ENCODE measurements at regions not wholly inside any gene's neighbourhood (a gene's known extent, or its start where the extent isn't known, plus 50 kb on each side); places are given as distances from the start of the nearest gene placed in this dataset.

DNA sequence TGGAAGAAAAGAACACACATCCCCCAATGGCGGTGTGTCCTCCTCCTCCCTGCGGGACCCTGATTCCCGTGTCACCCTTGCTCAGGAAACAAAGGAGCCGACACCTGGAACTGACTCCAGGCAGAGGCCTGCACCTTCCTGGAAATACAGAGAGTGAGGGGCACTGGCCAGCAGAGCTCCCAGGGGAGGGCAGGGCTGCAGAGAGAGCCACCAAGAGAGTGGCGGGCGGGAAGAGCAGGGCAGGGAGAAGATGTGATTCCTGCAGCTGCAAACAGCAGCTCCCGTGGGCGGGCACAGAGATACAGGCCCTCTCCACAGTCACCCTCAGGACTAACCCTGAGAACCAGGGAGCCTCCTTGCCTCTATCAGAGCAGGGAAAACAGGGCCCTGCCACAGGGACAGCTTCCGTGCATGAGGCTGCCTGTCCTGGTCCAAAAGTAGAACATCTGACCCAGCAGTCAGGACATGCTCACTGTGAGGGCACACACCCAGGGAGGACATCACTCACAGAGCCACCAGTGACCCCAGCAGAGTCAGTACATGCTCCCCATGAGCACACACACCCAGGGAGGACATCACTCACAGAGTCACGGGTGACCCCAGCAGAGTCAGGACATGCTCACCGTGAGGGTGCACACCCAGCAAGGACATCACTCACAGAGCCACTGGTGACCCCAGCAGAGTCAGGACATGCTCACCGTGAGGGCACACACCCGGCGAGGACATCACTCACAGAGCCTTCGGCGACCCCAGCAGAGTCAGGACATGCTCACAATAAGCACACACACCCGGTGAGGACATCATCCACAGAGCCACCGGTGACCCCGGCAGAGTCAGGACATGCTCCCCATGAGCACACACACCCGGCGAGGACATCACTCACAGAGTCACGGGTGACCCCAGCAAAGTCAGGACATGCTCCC is 193.1 kb downstream of the DLL1 start:
- Histone ChIP-seq H3K36me3 (ENCODE audit: control insufficient read depth, insufficient read depth, low read length) (no peaks in the 10 kb centered on the region), H3K4me1 (ENCODE audit: control insufficient read depth, insufficient read depth, low read length) (no peaks in the 10 kb centered on the region), H3K9ac (ENCODE audit: low read length) (no peak overlapping the region), H3K4me3 (ENCODE audit: low read length) (no peak overlapping the region), H3K27ac (ENCODE audit: low read depth, low read length) (no peak overlapping the region), H3K27me3 (ENCODE audit: control insufficient read depth, insufficient read depth, low read length) (no peaks in the 10 kb centered on the region)

DNA sequence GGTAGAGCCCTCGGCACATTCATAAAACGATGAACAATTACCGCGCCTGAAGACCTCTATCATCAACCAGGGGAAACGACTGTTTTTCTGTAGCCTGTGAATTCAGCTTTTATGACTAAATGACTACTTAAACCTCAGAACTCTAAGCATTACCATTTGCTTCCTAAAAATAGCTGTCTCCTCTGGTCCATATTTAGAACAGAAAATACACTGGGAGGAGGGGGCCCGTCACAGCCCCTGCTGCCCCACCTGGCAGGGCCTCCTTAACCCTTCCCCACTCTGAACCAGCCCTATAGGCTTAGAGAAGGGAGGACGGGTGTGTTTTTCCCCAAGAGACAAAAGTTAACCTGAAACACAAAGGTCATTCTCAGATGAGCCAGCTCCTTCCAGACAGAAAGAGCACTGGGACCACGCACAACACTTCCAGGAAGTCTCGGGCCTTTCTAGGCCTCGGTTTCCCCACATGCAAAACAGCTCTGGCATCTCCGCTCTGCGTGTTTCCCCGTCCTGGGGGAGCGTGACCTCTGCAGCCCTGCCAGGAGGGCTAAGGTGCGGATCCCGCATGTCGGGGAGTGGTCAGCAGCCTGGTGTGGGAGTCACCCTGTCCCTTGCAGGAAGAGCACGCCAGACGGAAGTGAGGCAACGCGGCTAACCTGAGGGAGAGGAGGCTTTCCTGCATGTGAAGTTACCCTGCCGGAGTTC is 193.9 kb downstream of the DLL1 start:
- no peaks in the 10 kb centered on the region for H3K36me3 ChIP-seq (ENCODE audit: control insufficient read depth, insufficient read depth, low read length)
- H3K27me3 ChIP-seq (ENCODE audit: control insufficient read depth, insufficient read depth, low read length): no peaks in the 10 kb centered on the region
- no peak overlapping the region for H3K9ac ChIP-seq (ENCODE audit: low read length)
- no peaks in the 10 kb centered on the region for H3K4me1 ChIP-seq (ENCODE audit: control insufficient read depth, insufficient read depth, low read length)
- no peak overlapping the region for H3K4me3 ChIP-seq (ENCODE audit: low read length)
- H3K27ac ChIP-seq (ENCODE audit: low read depth, low read length): no peak overlapping the region

DNA sequence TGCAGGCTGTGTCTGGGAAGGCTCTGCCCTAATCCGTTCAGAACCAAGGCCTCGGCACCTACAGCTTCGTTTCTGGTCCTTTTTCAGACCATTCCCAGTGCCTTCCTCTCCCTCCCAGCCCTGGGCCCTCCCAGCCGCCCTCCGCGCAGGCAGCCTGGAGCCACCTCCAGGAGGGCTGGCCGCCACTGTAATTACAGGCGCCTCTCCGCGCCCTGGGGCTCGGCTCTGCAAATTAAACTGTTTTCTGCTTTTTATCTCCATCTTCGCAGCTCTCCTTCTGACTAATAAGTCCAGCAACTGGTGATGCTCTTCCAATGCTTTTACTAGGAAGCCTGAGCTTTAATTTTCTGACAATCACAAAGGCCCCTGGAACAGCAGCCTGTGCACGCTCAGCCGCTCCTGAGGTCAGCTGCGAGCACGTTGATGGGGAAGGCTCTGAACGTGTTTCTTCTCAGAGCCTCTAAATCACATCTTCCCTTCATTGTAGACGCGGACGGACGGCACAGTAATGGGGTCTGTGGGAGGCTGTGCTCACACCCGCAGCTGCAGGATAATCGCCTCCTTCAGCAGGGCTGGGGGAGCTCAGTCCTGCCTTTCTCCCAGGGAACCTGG is 194.6 kb downstream of the DLL1 start:
- no peak overlapping the region for H3K9ac ChIP-seq (ENCODE audit: low read length)
- no peaks in the 10 kb centered on the region for H3K27me3 ChIP-seq (ENCODE audit: control insufficient read depth, insufficient read depth, low read length)
- no peak overlapping the region for H3K4me3 ChIP-seq (ENCODE audit: low read length)
- H3K27ac ChIP-seq (ENCODE audit: low read depth, low read length): no peak overlapping the region
- no peaks in the 10 kb centered on the region for H3K4me1 ChIP-seq (ENCODE audit: control insufficient read depth, insufficient read depth, low read length)
- H3K36me3 ChIP-seq (ENCODE audit: control insufficient read depth, insufficient read depth, low read length): no peaks in the 10 kb centered on the region

DNA sequence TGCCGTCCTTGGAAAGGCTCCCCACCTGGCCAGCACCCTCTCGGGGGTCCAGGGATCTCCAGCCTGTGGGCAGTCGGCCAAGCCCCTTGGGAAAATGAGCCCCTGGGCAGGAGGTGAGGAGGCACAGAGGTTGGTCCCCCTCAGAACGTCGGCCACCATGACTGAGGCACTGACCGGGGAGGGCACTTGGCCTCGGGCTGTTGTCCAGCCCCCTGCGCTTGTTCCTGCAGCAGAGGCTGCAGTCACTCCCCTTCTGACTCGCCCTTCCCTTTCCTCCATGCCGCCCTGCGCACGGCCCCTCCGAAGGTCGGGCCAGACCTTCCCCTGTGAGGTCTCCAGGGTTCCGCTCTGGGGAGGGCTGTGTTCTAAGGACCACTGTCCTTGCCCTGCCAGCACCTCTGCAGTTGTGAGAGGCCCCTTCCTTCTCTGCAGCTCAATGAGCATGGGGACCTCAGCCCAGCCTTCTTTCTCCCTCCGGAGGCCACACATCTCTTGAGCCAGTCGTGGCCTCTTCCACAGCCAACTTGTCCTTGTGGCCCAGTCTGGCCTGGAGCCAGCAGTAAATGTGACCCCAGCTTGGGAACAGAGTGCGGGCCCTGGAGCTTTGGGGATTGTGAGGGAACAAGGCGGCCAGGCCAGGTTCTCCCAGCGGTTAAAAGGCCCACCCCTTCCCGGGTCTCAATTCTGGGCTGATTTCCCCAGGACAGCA is 195.5 kb downstream of the DLL1 start:
- no peak overlapping the region for H3K27ac ChIP-seq (ENCODE audit: low read depth, low read length)
- no peak overlapping the region for H3K4me3 ChIP-seq (ENCODE audit: low read length)
- H3K36me3 ChIP-seq (ENCODE audit: control insufficient read depth, insufficient read depth, low read length): no peaks in the 10 kb centered on the region

DNA sequence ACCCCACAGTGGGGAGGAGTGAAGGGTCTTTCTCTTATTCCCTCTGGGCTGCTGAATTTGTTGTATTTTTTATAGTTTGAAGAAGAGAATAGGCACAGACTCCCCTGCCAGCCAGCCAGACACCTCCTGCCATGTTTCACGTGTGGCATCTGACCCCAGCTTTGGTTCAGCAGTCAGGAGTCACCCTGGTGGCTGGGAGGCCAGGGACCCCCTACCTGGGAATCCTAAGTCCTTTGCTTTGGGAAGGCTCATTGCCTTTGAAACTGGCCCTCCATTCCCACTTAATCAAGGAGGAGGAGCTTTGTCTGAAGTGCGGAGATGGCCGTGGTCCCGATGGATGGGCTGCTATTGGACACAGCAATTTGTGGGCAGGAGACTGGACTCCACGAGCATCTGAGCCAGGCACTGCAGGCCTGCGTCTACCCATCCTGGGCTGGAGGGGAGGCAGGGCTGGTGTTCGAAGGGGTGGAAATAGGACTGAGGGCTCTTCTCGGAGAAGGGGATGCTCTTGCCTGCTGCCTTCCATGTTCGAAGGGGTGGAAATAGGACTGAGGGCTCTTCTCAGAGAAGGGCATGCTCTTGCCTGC is 196.1 kb downstream of the DLL1 start:
- no peaks in the 10 kb centered on the region for H3K27me3 ChIP-seq (ENCODE audit: control insufficient read depth, insufficient read depth, low read length)
- H3K36me3 ChIP-seq (ENCODE audit: control insufficient read depth, insufficient read depth, low read length): no peaks in the 10 kb centered on the region
- H3K4me1 ChIP-seq (ENCODE audit: control insufficient read depth, insufficient read depth, low read length): no peaks in the 10 kb centered on the region
- H3K9ac ChIP-seq (ENCODE audit: low read length): no peak overlapping the region
- H3K4me3 ChIP-seq (ENCODE audit: low read length): no peak overlapping the region
- no peak overlapping the region for H3K27ac ChIP-seq (ENCODE audit: low read depth, low read length)

More for the DNA sequence above, 195.5 kb downstream of the DLL1 start:
- Histone ChIP-seq H3K4me1 (ENCODE audit: control insufficient read depth, insufficient read depth, low read length) (no peaks in the 10 kb centered on the region), H3K27me3 (ENCODE audit: control insufficient read depth, insufficient read depth, low read length) (no peaks in the 10 kb centered on the region), H3K9ac (ENCODE audit: low read length) (no peak overlapping the region)

DNA sequence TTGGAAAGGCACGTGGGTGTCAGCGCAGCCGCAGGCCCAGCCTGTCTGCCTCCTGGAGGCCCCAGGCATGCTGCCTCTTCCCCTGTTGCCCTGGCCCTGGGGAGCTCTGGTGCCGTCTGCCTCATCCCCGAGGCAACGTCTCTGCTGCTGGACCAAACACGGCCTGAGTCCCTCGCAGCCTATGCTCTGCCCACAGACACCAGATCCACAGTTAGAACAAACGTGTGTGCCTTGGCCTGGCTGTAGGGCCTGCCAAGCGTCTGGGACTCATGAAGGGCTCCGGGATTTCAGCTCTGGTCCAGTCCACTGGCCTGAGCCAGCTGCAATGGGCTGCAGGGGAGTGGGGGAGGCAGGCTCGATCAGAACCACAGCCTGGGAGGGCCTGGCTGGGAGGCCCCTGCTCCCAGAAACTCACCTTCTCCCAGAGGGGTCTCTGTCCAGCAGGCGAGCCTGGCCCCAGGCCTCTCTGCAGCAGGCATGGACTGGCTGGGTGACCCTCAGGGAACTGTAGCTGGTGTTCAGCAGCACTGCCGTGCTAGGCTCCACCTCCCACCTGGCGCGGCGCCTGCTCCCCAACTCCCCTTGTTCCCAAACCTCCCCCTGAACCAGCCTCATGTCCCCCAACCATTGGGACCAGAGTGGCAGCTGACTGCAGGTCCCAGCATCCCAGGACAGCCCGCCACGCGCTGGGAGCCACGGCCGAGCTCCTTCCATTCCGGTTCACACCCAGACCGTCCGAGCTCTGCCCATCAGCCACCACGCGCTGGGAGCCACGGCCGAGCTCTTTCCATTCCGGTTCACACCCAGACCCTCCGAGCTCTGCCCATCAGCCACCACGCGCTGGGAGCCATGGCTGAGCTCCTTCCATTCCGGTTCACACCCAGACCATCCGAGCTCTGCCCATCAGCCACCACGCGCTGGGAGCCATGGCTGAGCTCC is 197.0 kb downstream of the DLL1 start:
- no peaks in the 10 kb centered on the region for H3K27me3 ChIP-seq (ENCODE audit: control insufficient read depth, insufficient read depth, low read length)
- no peak overlapping the region for H3K4me3 ChIP-seq (ENCODE audit: low read length)
- no peak overlapping the region for H3K27ac ChIP-seq (ENCODE audit: low read depth, low read length)
- H3K4me1 ChIP-seq (ENCODE audit: control insufficient read depth, insufficient read depth, low read length): no peaks in the 10 kb centered on the region
- H3K9ac ChIP-seq (ENCODE audit: low read length): no peak overlapping the region
- no peaks in the 10 kb centered on the region for H3K36me3 ChIP-seq (ENCODE audit: control insufficient read depth, insufficient read depth, low read length)

DNA sequence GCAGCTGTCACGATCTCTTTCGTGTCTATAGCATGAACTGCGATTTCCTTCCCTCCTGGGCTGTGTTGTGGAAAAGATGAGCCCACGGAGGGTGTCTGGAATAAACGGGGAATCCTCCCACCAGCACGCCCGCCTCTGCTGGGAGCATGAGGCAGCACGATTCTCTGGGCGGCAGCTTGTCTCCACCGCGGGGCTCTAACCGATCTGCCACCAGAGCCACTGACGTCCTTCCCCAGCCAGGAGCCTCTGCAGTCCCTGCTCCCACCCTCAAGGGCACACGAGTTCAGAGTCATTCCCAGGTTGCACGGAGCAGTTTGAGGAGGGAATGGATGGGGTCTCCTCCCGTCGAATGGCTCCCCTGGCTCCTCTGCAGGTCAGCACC is 197.6 kb downstream of the DLL1 start:
- Histone ChIP-seq H3K36me3 (ENCODE audit: control insufficient read depth, insufficient read depth, low read length) (no peaks in the 10 kb centered on the region), H3K9ac (ENCODE audit: low read length) (no peak overlapping the region), H3K27me3 (ENCODE audit: control insufficient read depth, insufficient read depth, low read length) (no peaks in the 10 kb centered on the region), H3K4me3 (ENCODE audit: low read length) (no peak overlapping the region), H3K4me1 (ENCODE audit: control insufficient read depth, insufficient read depth, low read length) (no peaks in the 10 kb centered on the region), H3K27ac (ENCODE audit: low read depth, low read length) (no peak overlapping the region)

DNA sequence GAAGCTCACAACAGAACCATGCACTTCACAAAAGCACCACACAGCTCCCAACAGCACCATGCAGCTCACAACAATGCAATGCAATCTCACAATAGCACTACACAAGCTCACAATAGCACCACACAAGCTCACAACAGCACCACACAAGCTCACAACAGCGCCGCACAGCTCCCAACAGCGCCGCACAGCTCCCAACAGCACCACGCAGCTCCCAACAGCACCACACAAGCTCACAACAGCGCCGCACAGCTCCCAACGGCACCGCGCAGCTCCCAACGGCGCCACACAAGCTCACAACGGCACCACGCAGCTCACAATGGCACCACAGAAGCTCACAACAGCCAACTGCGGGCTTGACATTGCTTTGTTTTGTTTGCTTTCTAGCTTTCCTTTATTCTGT is 198.1 kb downstream of the DLL1 start:
- Histone ChIP-seq H3K27ac (ENCODE audit: low read depth, low read length) (no peak overlapping the region), H3K36me3 (ENCODE audit: control insufficient read depth, insufficient read depth, low read length) (no peaks in the 10 kb centered on the region), H3K9ac (ENCODE audit: low read length) (no peak overlapping the region), H3K4me1 (ENCODE audit: control insufficient read depth, insufficient read depth, low read length) (no peaks in the 10 kb centered on the region), H3K4me3 (ENCODE audit: low read length) (no peak overlapping the region), H3K27me3 (ENCODE audit: control insufficient read depth, insufficient read depth, low read length) (no peaks in the 10 kb centered on the region)

DNA sequence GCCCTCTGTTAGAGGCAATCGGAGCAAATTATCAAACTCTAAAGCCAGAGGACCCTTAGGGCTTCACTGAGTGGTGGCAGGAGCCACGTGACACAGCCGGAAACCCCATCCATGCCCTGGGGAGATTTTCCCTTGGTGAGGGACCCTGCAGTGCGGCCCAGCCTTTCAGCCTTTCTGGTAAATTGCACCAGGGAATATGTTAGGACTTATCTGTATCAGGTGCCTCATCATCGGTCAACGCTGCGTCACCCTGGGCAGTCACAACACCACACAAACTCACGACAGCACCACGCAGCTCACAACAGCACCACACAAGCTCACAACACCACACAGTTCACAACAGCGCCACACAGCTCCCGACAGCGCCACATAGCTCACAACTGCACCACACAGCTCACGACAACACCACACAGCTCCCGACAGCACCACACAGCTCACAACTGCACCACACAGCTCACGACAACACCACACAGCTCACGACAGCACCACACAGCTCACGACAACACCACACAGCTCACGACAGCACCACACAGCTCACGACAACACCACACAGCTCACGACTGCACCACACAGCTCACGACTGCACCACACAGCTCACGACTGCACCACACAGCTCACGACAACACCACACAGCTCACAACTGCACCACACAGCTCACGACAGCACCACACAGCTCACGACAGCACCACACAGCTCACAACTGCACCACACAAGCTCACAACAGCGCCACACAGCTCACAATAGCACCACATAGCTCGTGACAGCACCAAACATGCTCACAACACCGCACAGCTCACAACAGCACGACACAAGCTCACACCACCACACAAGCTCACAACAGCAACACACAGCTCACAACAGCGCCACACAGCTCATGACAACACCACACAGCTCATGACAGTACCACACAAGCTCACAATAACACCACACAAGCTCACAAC is 199.0 kb downstream of the DLL1 start:
- Histone ChIP-seq H3K4me3 (ENCODE audit: low read length) (no peak overlapping the region), H3K27me3 (ENCODE audit: control insufficient read depth, insufficient read depth, low read length) (no peaks in the 10 kb centered on the region), H3K9ac (ENCODE audit: low read length) (no peak overlapping the region), H3K27ac (ENCODE audit: low read depth, low read length) (no peak overlapping the region), H3K36me3 (ENCODE audit: control insufficient read depth, insufficient read depth, low read length) (no peaks in the 10 kb centered on the region), H3K4me1 (ENCODE audit: control insufficient read depth, insufficient read depth, low read length) (no peaks in the 10 kb centered on the region)

DNA sequence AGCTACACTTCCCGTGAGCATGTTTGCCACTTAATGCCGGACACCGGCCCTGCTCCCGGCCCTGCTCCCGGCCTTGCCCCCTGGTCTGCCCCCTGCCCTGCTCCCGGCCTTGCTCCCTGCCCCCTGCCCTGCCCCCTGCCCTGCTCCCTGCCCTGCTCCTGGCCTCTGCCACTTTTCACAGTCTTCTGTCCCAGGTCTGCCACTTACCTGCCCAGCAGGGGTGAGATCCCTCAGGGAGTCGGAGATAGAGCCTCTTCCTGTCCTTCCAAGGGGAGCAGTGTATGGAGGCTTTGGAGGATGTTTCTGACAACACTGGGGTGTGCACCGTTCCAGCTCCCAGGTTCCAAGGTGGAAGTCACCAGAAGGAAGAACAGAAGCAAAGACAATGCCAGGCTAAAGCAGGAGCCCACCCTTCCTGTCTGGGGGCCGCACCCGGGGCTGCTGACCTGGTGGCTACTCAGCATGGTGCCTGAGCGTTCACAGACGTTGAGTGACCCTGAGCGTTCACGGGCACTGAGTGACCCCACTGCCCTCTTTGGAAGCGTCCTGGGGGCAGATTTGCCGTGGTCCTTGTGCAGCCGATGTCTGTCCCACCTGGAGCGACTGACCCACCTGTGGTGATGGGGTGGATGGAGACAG is 199.8 kb downstream of the DLL1 start:
- Histone ChIP-seq H3K36me3 (ENCODE audit: control insufficient read depth, insufficient read depth, low read length) (no peaks in the 10 kb centered on the region), H3K4me1 (ENCODE audit: control insufficient read depth, insufficient read depth, low read length) (no peaks in the 10 kb centered on the region), H3K9ac (ENCODE audit: low read length) (no peak overlapping the region), H3K4me3 (ENCODE audit: low read length) (no peak overlapping the region), H3K27me3 (ENCODE audit: control insufficient read depth, insufficient read depth, low read length) (no peaks in the 10 kb centered on the region), H3K27ac (ENCODE audit: low read depth, low read length) (no peak overlapping the region)

Data from rectal smooth muscle tissue (tissue), 1 donor.